ENCODE measurements at regions not wholly inside any gene's neighbourhood (a gene's known extent, or its start where the extent isn't known, plus 50 kb on each side); places are given as distances from the start of the nearest gene placed in this dataset.

- no peak for DNase-seq
Observed at GRCh38 chr4:31068257-31069075, 348.3 kb downstream of the PCDH7 start.

GRCh38 chr4:31069151-31069550 lies 349.0 kb downstream of the PCDH7 start:
- DNase-seq, result no peak

GRCh38 chr4:31071508-31072486 lies 351.6 kb downstream of the PCDH7 start:
- no peak for DNase-seq

- no peak for DNase-seq
Observed at GRCh38 chr4:31075969-31076368, 355.8 kb downstream of the PCDH7 start.

GRCh38 chr4:31078661-31079060 lies 358.5 kb downstream of the PCDH7 start:
- DNase-seq, result no peak

GRCh38 chr4:31080887-31081286 lies 360.7 kb downstream of the PCDH7 start:
- no peak for DNase-seq

- DNase-seq, result no peak
Observed at GRCh38 chr4:31081366-31081765, 361.2 kb downstream of the PCDH7 start.

- DNase-seq, result no peak
Observed at GRCh38 chr4:31083456-31083855, 363.3 kb downstream of the PCDH7 start.

- DNase-seq, result no peak
Observed at GRCh38 chr4:31084806-31085416, 364.7 kb downstream of the PCDH7 start.

- DNase-seq, result no peak
Observed at GRCh38 chr4:31085689-31086088, 365.5 kb downstream of the PCDH7 start.

- no peak for DNase-seq
Observed at GRCh38 chr4:31086756-31087330, 366.7 kb downstream of the PCDH7 start.

GRCh38 chr4:31088600-31089230 lies 368.5 kb downstream of the PCDH7 start:
- DNase-seq, result no peak

GRCh38 chr4:31089815-31090214 lies 369.6 kb downstream of the PCDH7 start:
- no peak for DNase-seq

- DNase-seq, result no peak
Observed at GRCh38 chr4:31094474-31094873, 374.3 kb downstream of the PCDH7 start.

- DNase-seq, result no peak
Observed at GRCh38 chr4:31097999-31098398, 377.8 kb downstream of the PCDH7 start.

GRCh38 chr4:31100536-31100935 lies 380.4 kb downstream of the PCDH7 start:
- no peak for DNase-seq

GRCh38 chr4:31104043-31104442 lies 383.9 kb downstream of the PCDH7 start:
- DNase-seq, result no peak

GRCh38 chr4:31104577-31104976 lies 384.4 kb downstream of the PCDH7 start:
- DNase-seq, result no peak

GRCh38 chr4:31106419-31106818 lies 386.2 kb downstream of the PCDH7 start:
- DNase-seq, result no peak

GRCh38 chr4:31107362-31107761 lies 387.2 kb downstream of the PCDH7 start:
- DNase-seq, result no peak

- DNase-seq, result no peak
Observed at GRCh38 chr4:31108762-31109161, 388.6 kb downstream of the PCDH7 start.

- no peak for DNase-seq
Observed at GRCh38 chr4:31111790-31112189, 391.6 kb downstream of the PCDH7 start.

GRCh38 chr4:31114816-31115215 lies 394.6 kb downstream of the PCDH7 start:
- no peak for DNase-seq

Data from stimulated activated CD4-positive, alpha-beta T cell treated with anti-CD3 and anti-CD28 coated beads, Interleukin-4, amount 100 ng/mL, for 4 hours (primary cell).